SK-N-SH (cell line): ENCODE measurements at regions not wholly inside any gene's neighbourhood (a gene's known extent, or its start where the extent isn't known, plus 50 kb on each side); places are given as distances from the start of the nearest gene placed in this dataset.
A peak's percentile ranks its signal among the peaks of the same experiment; 100 is the strongest.

Experiments used
- CTCF ChIA-PET: fragments of 300-600, 350-600 bp; formaldehyde crosslinking; extraction: SDS; loops from one replicate; lab custom pipeline; 2021; lab: Yijun Ruan, JAX
- POLR2A ChIA-PET: fragments of 350-600 bp; sonication (Branson Sonifier 250); formaldehyde crosslinking; extraction: SDS; loops from one replicate; lab custom pipeline; 2020; ENCODE audit warnings: antibody characterized with exemption, inconsistent platforms; lab: Yijun Ruan, JAX
- DNase-seq: peaks from one replicate; pipeline ENCODE4 v3.0.0; 2012
- H2AFZ ChIP-seq: fragments of 200-600 bp; sonication (generic); 2 replicates; pipeline ENCODE4 v1.8.1; 2016; ENCODE audit warnings: antibody characterized with exemption, mild to moderate bottlenecking, low read depth
- H3F3A ChIP-seq: fragments of 200-600 bp; sonication (generic); replicated peaks from 2 replicates; pipeline ENCODE3; 2016; ENCODE audit warnings: antibody characterized with exemption, mild to moderate bottlenecking; ENCODE audit not compliant: insufficient read depth
- H3K27ac ChIP-seq, 2 experiments: fragments of 200-500 bp in 1 of 2; fragments of 200-600 bp in 1 of 2; sonication (Bioruptor generic) in 1 of 2; sonication (generic), shearing (Covaris generic) in 1 of 2; 2 replicates each; pipeline versions ENCODE4 v1.5.1 to v1.6.1; 2014 to 2016; ENCODE audit warnings: low read depth in 2 of 2, inconsistent platforms in 1 of 2, low read length in 1 of 2, mild to moderate bottlenecking in 1 of 2, mixed read lengths in 1 of 2
- H3K27me3 ChIP-seq: fragments of 200-600 bp; sonication (generic), shearing (Covaris generic); 2 replicates; pipeline ENCODE4 v1.6.1; 2016; ENCODE audit warnings: mixed run types; ENCODE audit not compliant: insufficient read depth
- H3K36me3 ChIP-seq, 2 experiments: fragments of 200-500 bp in 1 of 2; fragments of 200-600 bp in 1 of 2; sonication (Bioruptor generic) in 1 of 2; sonication (generic) in 1 of 2; replicated peaks in 1 of 2; 2 replicates each; pipeline versions ENCODE3 to v1.5.1; 2014 to 2016; ENCODE audit warnings: low read length in 1 of 2, mild to moderate bottlenecking in 1 of 2; ENCODE audit not compliant: insufficient read depth in 2 of 2, control insufficient read depth in 1 of 2
- H3K4me1 ChIP-seq, 2 experiments: fragments of 200-500 bp in 1 of 2; fragments of 200-600 bp in 1 of 2; sonication (Bioruptor generic) in 1 of 2; sonication (generic), shearing (Covaris generic) in 1 of 2; 2 replicates each; pipeline versions ENCODE4 v1.5.1 to v1.6.1; 2014 to 2016; ENCODE audit warnings: low read depth in 1 of 2, low read length in 1 of 2, mixed run types in 1 of 2; ENCODE audit not compliant: insufficient read depth in 2 of 2, control insufficient read depth in 1 of 2
- H3K4me2 ChIP-seq: fragments of 200-600 bp; sonication (generic), shearing (Covaris generic); 2 replicates; pipeline ENCODE4 v1.6.1; 2017; ENCODE audit warnings: mixed run types
- H3K4me3 ChIP-seq, 2 experiments: fragments of 200-500 bp in 1 of 2; fragments of 200-600 bp in 1 of 2; sonication (Bioruptor generic) in 1 of 2; sonication (generic), shearing (Covaris generic) in 1 of 2; 2 replicates each; pipeline versions ENCODE4 v1.5.1 to v1.8.1; 2014 to 2016; ENCODE audit warnings: low read depth in 2 of 2, inconsistent platforms in 1 of 2, low read length in 1 of 2, mild to moderate bottlenecking in 1 of 2, mixed read lengths in 1 of 2, moderate library complexity in 1 of 2
- H3K79me2 ChIP-seq: fragments of 200-600 bp; sonication (generic); 2 replicates; pipeline ENCODE4 v1.8.1; 2017; ENCODE audit warnings: mild to moderate bottlenecking; ENCODE audit not compliant: insufficient read depth
- H3K9ac ChIP-seq: fragments of 200-600 bp; sonication (generic); 2 replicates; pipeline ENCODE4 v1.6.1; 2017; ENCODE audit warnings: mixed run types
- H3K9me2 ChIP-seq: fragments of 200-600 bp; sonication (generic); 2 replicates; pipeline ENCODE4 v1.6.1; 2017; ENCODE audit warnings: mixed run types
- H3K9me3 ChIP-seq: fragments of 200-600 bp; sonication (generic); 2 replicates; pipeline ENCODE4 v1.6.1; 2017; ENCODE audit warnings: mixed run types, mild to moderate bottlenecking, moderate library complexity
- H4K20me1 ChIP-seq: fragments of 200-600 bp; sonication (generic); 2 replicates; pipeline ENCODE4 v1.6.1; 2017; ENCODE audit warnings: mild to moderate bottlenecking, mixed run types; ENCODE audit not compliant: insufficient read depth
- CHD2 ChIP-seq: fragments of 150-350 bp; IDR thresholded peaks from 2 replicates; pipeline ENCODE4 v1.6.1; 2018; ENCODE audit warnings: low read length; ENCODE audit not compliant: partially characterized antibody
- FOSL2 ChIP-seq: IDR thresholded peaks from 2 replicates; pipeline ENCODE4 v1.4.0; 2012; ENCODE audit warnings: low read depth, mild to moderate bottlenecking, moderate library complexity, borderline replicate concordance
- FOXJ3 ChIP-seq: sonication (generic); formaldehyde crosslinking; IDR thresholded peaks from 2 replicates; pipeline ENCODE4 v1.5.1; 2020; ENCODE audit warnings: mild to moderate bottlenecking, missing genetic modification reagents
- FOXM1 ChIP-seq: IDR thresholded peaks from 2 replicates; pipeline ENCODE4 v1.4.0; 2012; ENCODE audit warnings: low read depth, mild to moderate bottlenecking
- JUND ChIP-seq: IDR thresholded peaks from 2 replicates; pipeline ENCODE4 v1.4.0; 2012
- MEF2A ChIP-seq: IDR thresholded peaks from 2 replicates; pipeline ENCODE4 v1.4.0; 2012; ENCODE audit warnings: low read depth, borderline replicate concordance
- MXI1 ChIP-seq: IDR thresholded peaks from 2 replicates; pipeline ENCODE4 v1.6.1; 2012; ENCODE audit warnings: mild to moderate bottlenecking, low read depth, low read length, improper control_type of control experiment
- NFIC ChIP-seq: IDR thresholded peaks from 2 replicates; pipeline ENCODE4 v1.4.0; 2012; ENCODE audit warnings: borderline replicate concordance
- POLR2AphosphoS5 ChIP-seq: IDR thresholded peaks from 2 replicates; pipeline ENCODE4 v1.6.1; 2012; ENCODE audit warnings: low read depth, low read length
- RAD21 ChIP-seq: IDR thresholded peaks from 2 replicates; pipeline ENCODE4 v1.6.1; 2012; ENCODE audit warnings: mild to moderate bottlenecking, low read length
- RFX5 ChIP-seq: IDR thresholded peaks from 2 replicates; pipeline ENCODE4 v1.6.1; 2012; ENCODE audit warnings: mild to moderate bottlenecking, improper control_type of control experiment, low read length
- RXRA ChIP-seq: IDR thresholded peaks from 2 replicates; pipeline ENCODE4 v1.4.0; 2012; ENCODE audit warnings: low read depth, mild to moderate bottlenecking, borderline replicate concordance
- SIN3A ChIP-seq: IDR thresholded peaks from 2 replicates; pipeline ENCODE4 v1.6.1; 2012; ENCODE audit warnings: low read depth, mild to moderate bottlenecking, low read length, moderate library complexity, borderline replicate concordance
- TAF1 ChIP-seq: IDR thresholded peaks from 2 replicates; pipeline ENCODE4 v1.6.1; 2012; ENCODE audit warnings: low read depth, mild to moderate bottlenecking, low read length, moderate library complexity, borderline replicate concordance
- WGBS: methylation state at CpG from one replicate; pipeline ENCODE4 v1.1.6; 2017; ENCODE audit warnings: low lambda C conversion rate; 5-methylcytosine and 5-hydroxymethylcytosine counted together
- TF ChIP-seq, protein P1 (sequence below): fragments of 150-350 bp; IDR thresholded peaks from 2 replicates; pipeline ENCODE4 v1.6.1; 2016; ENCODE audit warnings: mild to moderate bottlenecking, low read depth, low read length
- TF ChIP-seq, protein P2 (sequence below): IDR thresholded peaks from 2 replicates; pipeline ENCODE4 v1.4.0; 2012; ENCODE audit warnings: low read depth, borderline replicate concordance
- TF ChIP-seq, protein P3 (sequence below): IDR thresholded peaks from 2 replicates; pipeline ENCODE4; 2012

DNA sequence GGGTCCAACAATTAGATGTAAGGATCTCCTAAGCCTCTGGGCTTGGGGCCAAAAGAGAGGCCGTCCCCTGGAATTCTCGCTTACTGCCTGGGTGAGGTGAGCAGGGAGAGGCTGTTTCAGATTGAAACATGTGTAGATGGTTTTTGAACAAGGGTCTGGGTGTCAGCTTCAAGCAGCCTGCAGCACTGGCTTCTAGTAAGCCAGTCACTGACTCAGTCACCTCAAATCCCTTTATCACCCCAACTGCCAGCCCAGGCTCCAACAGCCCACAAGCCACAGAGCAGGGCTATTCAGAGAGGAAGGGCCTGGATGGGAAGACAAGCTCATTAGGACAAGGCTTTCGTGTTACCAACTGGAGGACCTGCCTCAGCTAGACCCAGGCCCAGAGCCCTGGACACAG is 180.2 kb downstream of the CCT6B start (continued):
- TF ChIP-seq FOXM1 (no peak), FOSL2 (no peak), RAD21 (no peak), NFIC (no peak), JUND (no peak)
- TF ChIP-seq, protein P1, sequence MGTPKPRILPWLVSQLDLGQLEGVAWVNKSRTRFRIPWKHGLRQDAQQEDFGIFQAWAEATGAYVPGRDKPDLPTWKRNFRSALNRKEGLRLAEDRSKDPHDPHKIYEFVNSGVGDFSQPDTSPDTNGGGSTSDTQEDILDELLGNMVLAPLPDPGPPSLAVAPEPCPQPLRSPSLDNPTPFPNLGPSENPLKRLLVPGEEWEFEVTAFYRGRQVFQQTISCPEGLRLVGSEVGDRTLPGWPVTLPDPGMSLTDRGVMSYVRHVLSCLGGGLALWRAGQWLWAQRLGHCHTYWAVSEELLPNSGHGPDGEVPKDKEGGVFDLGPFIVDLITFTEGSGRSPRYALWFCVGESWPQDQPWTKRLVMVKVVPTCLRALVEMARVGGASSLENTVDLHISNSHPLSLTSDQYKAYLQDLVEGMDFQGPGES = no peak
- TF ChIP-seq, protein P2, sequence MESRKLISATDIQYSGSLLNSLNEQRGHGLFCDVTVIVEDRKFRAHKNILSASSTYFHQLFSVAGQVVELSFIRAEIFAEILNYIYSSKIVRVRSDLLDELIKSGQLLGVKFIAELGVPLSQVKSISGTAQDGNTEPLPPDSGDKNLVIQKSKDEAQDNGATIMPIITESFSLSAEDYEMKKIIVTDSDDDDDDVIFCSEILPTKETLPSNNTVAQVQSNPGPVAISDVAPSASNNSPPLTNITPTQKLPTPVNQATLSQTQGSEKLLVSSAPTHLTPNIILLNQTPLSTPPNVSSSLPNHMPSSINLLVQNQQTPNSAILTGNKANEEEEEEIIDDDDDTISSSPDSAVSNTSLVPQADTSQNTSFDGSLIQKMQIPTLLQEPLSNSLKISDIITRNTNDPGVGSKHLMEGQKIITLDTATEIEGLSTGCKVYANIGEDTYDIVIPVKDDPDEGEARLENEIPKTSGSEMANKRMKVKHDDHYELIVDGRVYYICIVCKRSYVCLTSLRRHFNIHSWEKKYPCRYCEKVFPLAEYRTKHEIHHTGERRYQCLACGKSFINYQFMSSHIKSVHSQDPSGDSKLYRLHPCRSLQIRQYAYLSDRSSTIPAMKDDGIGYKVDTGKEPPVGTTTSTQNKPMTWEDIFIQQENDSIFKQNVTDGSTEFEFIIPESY = no peak

DNA sequence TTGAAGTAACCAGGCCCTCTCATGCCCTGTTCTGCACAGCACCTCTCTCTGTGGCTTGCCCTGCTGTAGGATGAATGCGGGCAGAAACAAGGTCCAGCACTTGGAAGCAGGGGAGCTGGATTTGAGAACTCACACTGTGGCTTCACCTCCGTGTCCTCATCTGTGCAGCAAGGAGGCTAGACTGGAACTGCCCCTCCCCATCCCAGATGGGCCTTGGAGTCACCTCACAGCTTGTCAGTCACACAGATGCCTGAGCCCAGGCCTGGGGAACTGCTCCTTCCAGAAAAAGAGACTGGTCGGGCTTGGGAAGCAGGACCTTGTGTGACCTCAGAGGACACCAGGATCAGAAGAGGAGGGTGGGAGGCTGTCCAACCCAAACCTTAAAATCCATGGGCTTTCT is 180.8 kb downstream of the CCT6B start:
- Histone ChIP-seq H3K4me1 (peaks cover 0 to 48% of the 10 kb centered on the region in 2 experiments; a peak in 2 of 4 replicates), H3F3A (no peaks in the 10 kb centered on the region), H3K4me3 (no peak overlapping the region), H3K9me3 (no peaks in the 10 kb centered on the region), H4K20me1 (no peaks in the 10 kb centered on the region), H3K27ac (peak overlapping the region in 1 of 2 experiments; percentile 86; a peak in 1 of 4 replicates), H3K9me2 (no peaks in the 10 kb centered on the region), H3K36me3 (no peaks in the 10 kb centered on the region), H2AFZ (no peak overlapping the region), H3K27me3 (no peaks in the 10 kb centered on the region), H3K9ac (no peak overlapping the region), H3K4me2 (no peak overlapping the region), H3K79me2 (no peaks in the 10 kb centered on the region)
- ChIA-PET CTCF (interaction anchor here (0.8 to 3.4 kb wide), 2 partner anchors 126 to 141 kb away, joined by 4 to 16 read pairs; no protein-coding TSS in a partner anchor), POLR2A (no interaction called here)
- 25% methylated on average over 2 of the region's 3 CpGs for whole genome bisulfite sequencing
- TF ChIP-seq TAF1 (no peak), RFX5 (no peak), MXI1 (no peak), MEF2A (no peak), NFIC (no peak), POLR2AphosphoS5 (no peak), CHD2 (no peak), FOXJ3 (CRISPR knock-in tag) (no peak), JUND (no peak), SIN3A (no peak), RXRA (no peak)
- TF ChIP-seq, protein P3, sequence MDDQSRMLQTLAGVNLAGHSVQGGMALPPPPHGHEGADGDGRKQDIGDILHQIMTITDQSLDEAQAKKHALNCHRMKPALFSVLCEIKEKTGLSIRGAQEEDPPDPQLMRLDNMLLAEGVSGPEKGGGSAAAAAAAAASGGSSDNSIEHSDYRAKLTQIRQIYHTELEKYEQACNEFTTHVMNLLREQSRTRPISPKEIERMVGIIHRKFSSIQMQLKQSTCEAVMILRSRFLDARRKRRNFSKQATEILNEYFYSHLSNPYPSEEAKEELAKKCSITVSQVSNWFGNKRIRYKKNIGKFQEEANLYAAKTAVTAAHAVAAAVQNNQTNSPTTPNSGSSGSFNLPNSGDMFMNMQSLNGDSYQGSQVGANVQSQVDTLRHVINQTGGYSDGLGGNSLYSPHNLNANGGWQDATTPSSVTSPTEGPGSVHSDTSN = no peak
- TF ChIP-seq, protein P1 = no peak
- no peak for DNase-seq
